ENCODE measurements at regions not wholly inside any gene's neighbourhood (a gene's known extent, or its start where the extent isn't known, plus 50 kb on each side); places are given as distances from the start of the nearest gene placed in this dataset.

- Histone ChIP-seq H3K36me3 (ENCODE audit: control insufficient read depth, insufficient read depth, low read length) (no peaks in the 10 kb centered on the region), H3K4me1 (no peaks in the 10 kb centered on the region), H3K79me2 (no peaks in the 10 kb centered on the region), H3K4me3 (ENCODE audit: low read depth, low read length) (no peak overlapping the region), H3K4me2 (ENCODE audit: low read length) (no peak overlapping the region), H3K9me3 (ENCODE audit: control insufficient read depth, low read length) (no peaks in the 10 kb centered on the region), H2AFZ (no peak overlapping the region), H3K9ac (no peak overlapping the region), H3K27me3 (ENCODE audit: control insufficient read depth, insufficient read depth, low read length) (no peaks in the 10 kb centered on the region), H3K27ac (no peak overlapping the region)
- TF ChIP-seq CTCF (IDR thresholded peaks at IDR 0.05): no peak
These were observed 69.5 kb downstream of the CAVIN2 start for GRCh38 chr2:191777351-191777750.

GRCh38 chr2:191778041-191778440, 68.8 kb downstream of the CAVIN2 start:
- H3K9me3 ChIP-seq (ENCODE audit: control insufficient read depth, low read length): no peaks in the 10 kb centered on the region
- no peak overlapping the region for H3K9ac ChIP-seq
- no peaks in the 10 kb centered on the region for H3K4me1 ChIP-seq
- H3K27ac ChIP-seq: no peak overlapping the region
- no peak overlapping the region for H3K4me2 ChIP-seq (ENCODE audit: low read length)
- no peak for TF ChIP-seq CTCF (IDR thresholded peaks at IDR 0.05)
- H3K4me3 ChIP-seq (ENCODE audit: low read depth, low read length): no peak overlapping the region
- H3K36me3 ChIP-seq (ENCODE audit: control insufficient read depth, insufficient read depth, low read length): no peaks in the 10 kb centered on the region
- H3K79me2 ChIP-seq: no peaks in the 10 kb centered on the region
- no peaks in the 10 kb centered on the region for H3K27me3 ChIP-seq (ENCODE audit: control insufficient read depth, insufficient read depth, low read length)
- no peak overlapping the region for H2AFZ ChIP-seq

GRCh38 chr2:191782351-191782750, 64.5 kb downstream of the CAVIN2 start:
- Histone ChIP-seq H3K4me1 (no peaks in the 10 kb centered on the region), H3K4me3 (ENCODE audit: low read depth, low read length) (no peak overlapping the region), H3K36me3 (ENCODE audit: control insufficient read depth, insufficient read depth, low read length) (no peaks in the 10 kb centered on the region), H3K79me2 (no peaks in the 10 kb centered on the region), H3K4me2 (ENCODE audit: low read length) (no peak overlapping the region), H3K27ac (no peak overlapping the region), H2AFZ (no peak overlapping the region), H3K9ac (no peak overlapping the region), H3K9me3 (ENCODE audit: control insufficient read depth, low read length) (no peaks in the 10 kb centered on the region), H3K27me3 (ENCODE audit: control insufficient read depth, insufficient read depth, low read length) (no peaks in the 10 kb centered on the region)
- TF ChIP-seq CTCF (IDR thresholded peaks at IDR 0.05): no peak

GRCh38 chr2:191783416-191783815, 63.5 kb downstream of the CAVIN2 start:
- Histone ChIP-seq H3K36me3 (ENCODE audit: control insufficient read depth, insufficient read depth, low read length) (no peaks in the 10 kb centered on the region), H3K4me3 (ENCODE audit: low read depth, low read length) (no peak overlapping the region), H3K4me2 (ENCODE audit: low read length) (no peak overlapping the region), H3K4me1 (no peaks in the 10 kb centered on the region), H3K27me3 (ENCODE audit: control insufficient read depth, insufficient read depth, low read length) (no peaks in the 10 kb centered on the region), H2AFZ (no peak overlapping the region), H3K79me2 (no peaks in the 10 kb centered on the region), H3K27ac (no peak overlapping the region), H3K9ac (no peak overlapping the region), H3K9me3 (ENCODE audit: control insufficient read depth, low read length) (no peaks in the 10 kb centered on the region)
- no peak for TF ChIP-seq CTCF (IDR thresholded peaks at IDR 0.05)
